Pulmonary artery endothelial cell (primary cell): ENCODE measurements at regions not wholly inside any gene's neighbourhood (a gene's known extent, or its start where the extent isn't known, plus 50 kb on each side); places are given as distances from the start of the nearest gene placed in this dataset.
"Not testable (repeated sequence)": the region's sequence is repeated elsewhere in the genome, so short reads cannot be mapped to it uniquely, and the experiment has no call there.

Experiments
- DNase-seq: peaks from one replicate; pipeline ENCODE4 v3.0.0-alpha.2; 2011; ENCODE audit warnings: low read depth, low spot score

GRCh38 chr18:59848002-59848401, 51.8 kb upstream of the PMAIP1 start:
- DNase-seq = no peak

GRCh38 chr18:59847491-59847846, 52.3 kb upstream of the PMAIP1 start:
- DNase-seq = not testable (repeated sequence)

- peak; percentile 15 for DNase-seq
These were observed 52.8 kb upstream of the PMAIP1 start for GRCh38 chr18:59846814-59847490.

- DNase-seq = no peak
These were observed 56.8 kb upstream of the PMAIP1 start for GRCh38 chr18:59842947-59843346.

- DNase-seq = no peak
These were observed 59.7 kb upstream of the PMAIP1 start for GRCh38 chr18:59839931-59840685.

- no peak for DNase-seq
These were observed 60.5 kb upstream of the PMAIP1 start for GRCh38 chr18:59839246-59839645.

- DNase-seq = peak; percentile 30
These were observed 62.2 kb upstream of the PMAIP1 start for GRCh38 chr18:59837586-59837985.

GRCh38 chr18:59835605-59836379, 64.0 kb upstream of the PMAIP1 start:
- DNase-seq = no peak

GRCh38 chr18:59834267-59834666, 65.5 kb upstream of the PMAIP1 start:
- DNase-seq = no peak

- DNase-seq = no peak
These were observed 66.0 kb upstream of the PMAIP1 start for GRCh38 chr18:59833785-59834184.

- no peak for DNase-seq
These were observed 76.1 kb upstream of the PMAIP1 start for GRCh38 chr18:59823596-59824195.

- no peak for DNase-seq
These were observed 76.9 kb upstream of the PMAIP1 start for GRCh38 chr18:59822612-59823550.

- DNase-seq = no peak
These were observed 77.8 kb upstream of the PMAIP1 start for GRCh38 chr18:59821983-59822382.

GRCh38 chr18:59820663-59821062, 79.1 kb upstream of the PMAIP1 start:
- DNase-seq = no peak

- no peak for DNase-seq
These were observed 81.0 kb upstream of the PMAIP1 start for GRCh38 chr18:59818769-59819168.

GRCh38 chr18:59814891-59815290, 84.9 kb upstream of the PMAIP1 start:
- no peak for DNase-seq

- no peak for DNase-seq
These were observed 85.9 kb upstream of the PMAIP1 start for GRCh38 chr18:59813942-59814341.

- no peak for DNase-seq
These were observed 88.9 kb upstream of the PMAIP1 start for GRCh38 chr18:59810735-59811520.

- peak; percentile 17 for DNase-seq
These were observed 89.6 kb upstream of the PMAIP1 start for GRCh38 chr18:59810183-59810582.

GRCh38 chr18:59802031-59802430, 97.8 kb upstream of the PMAIP1 start:
- DNase-seq = no peak
